NB4 (cell line): ENCODE measurements at regions not wholly inside any gene's neighbourhood (a gene's known extent, or its start where the extent isn't known, plus 50 kb on each side); places are given as distances from the start of the nearest gene placed in this dataset.

Experiments used
- CTCF ChIP-seq: IDR thresholded peaks from one replicate; pipeline ENCODE4 v1.5.1; 2012; ENCODE audit warnings: low read depth, low read length
- MAX ChIP-seq: IDR thresholded peaks from 2 replicates; pipeline ENCODE4 v1.6.1; 2011; ENCODE audit warnings: low read depth, low read length
- MYC ChIP-seq: IDR thresholded peaks from 2 replicates; pipeline ENCODE4 v1.6.1; 2011; ENCODE audit warnings: low read depth, low read length
- POLR2A ChIP-seq: IDR thresholded peaks from 2 replicates; pipeline ENCODE4 v1.6.1; 2011; ENCODE audit warnings: mild to moderate bottlenecking; ENCODE audit not compliant: insufficient read length; ENCODE audit errors: extremely low read depth

DNA sequence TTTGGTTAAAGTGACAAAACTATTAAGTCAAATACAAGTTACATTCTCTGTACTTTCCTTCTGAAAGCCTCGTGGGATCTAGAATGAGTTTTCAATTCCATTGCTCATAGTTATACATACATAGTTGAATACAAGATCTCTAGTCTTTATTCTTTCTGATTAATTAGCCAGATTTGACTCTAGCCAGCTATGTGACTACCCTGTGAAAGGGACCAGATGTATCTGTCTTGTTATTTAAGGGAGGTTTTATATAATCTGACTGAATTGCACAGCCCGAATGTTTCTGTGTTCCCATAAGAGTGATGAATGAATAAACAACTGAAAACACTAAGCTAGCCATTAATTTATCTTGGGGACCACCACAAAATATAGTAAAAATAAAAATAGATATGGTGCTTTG lies 166.7 kb downstream of the TMEM167A start:
- TF ChIP-seq CTCF: no peak
- no peak for TF ChIP-seq POLR2A
- no peak for TF ChIP-seq MAX
- no peak for TF ChIP-seq MYC
